Keratinocyte (primary cell): ENCODE measurements at regions not wholly inside any gene's neighbourhood (a gene's known extent, or its start where the extent isn't known, plus 50 kb on each side); places are given as distances from the start of the nearest gene placed in this dataset.

Source experiments
- CTCF ChIP-seq, 3 experiments: IDR thresholded peaks in 1 of 3; conservative IDR thresholded peaks in 1 of 3; optimal IDR thresholded peaks in 1 of 3; 2 replicates in 2 of 3; 3 replicates in 1 of 3; pipeline versions ENCODE3 to v1.5.1; 2011; ENCODE audit warnings: low read length in 3 of 3, mild to moderate bottlenecking in 3 of 3, moderate library complexity in 2 of 3, control low read depth in 1 of 3, inconsistent platforms in 1 of 3; ENCODE audit not compliant: insufficient read depth in 2 of 3; ENCODE audit errors: extremely low read depth in 1 of 3
- EZH2 ChIP-seq: IDR thresholded peaks from one replicate; pipeline ENCODE4 v1.6.1; 2012; ENCODE audit warnings: inconsistent platforms, mild to moderate bottlenecking, low read length, moderate library complexity

GRCh38 chr15:50854601-50855490 lies 53.6 kb upstream of the AP4E1 start:
- no peak for TF ChIP-seq CTCF (optimal IDR thresholded peaks at IDR 0.05 in 1 of 3, IDR thresholded peaks at IDR 0.05 in 1 of 3, conservative IDR thresholded peaks at IDR 0.05 in 1 of 3; ENCODE audit: extremely low read depth in 1 of 3, insufficient read depth in 2 of 3, low read length in 3 of 3)
- no peak for TF ChIP-seq EZH2
